HCT116 (cell line): ENCODE measurements at regions not wholly inside any gene's neighbourhood (a gene's known extent, or its start where the extent isn't known, plus 50 kb on each side); places are given as distances from the start of the nearest gene placed in this dataset.

Experiments used
- ATAC-seq: fragments of 200-7000 bp; cut with Tn5 transposase; 2 replicates; pipeline ENCODE4 v1.9.1; 2020; ENCODE audit warnings: mild to moderate bottlenecking, moderate library complexity
- BruUV-seq: library from RNA; stranded (reverse); fragments of 400-500 nt; replicated peaks from 2 replicates; lab custom pipeline; 2021; lab: Mats Ljungman, UMichigan
- CTCF ChIA-PET: fragments of 300-600 bp; sonication (Branson Sonifier 250); formaldehyde crosslinking; loops from one replicate; lab custom pipeline; 2021; ENCODE audit warnings: antibody characterized with exemption; lab: Charles Lee
- POLR2A ChIA-PET: fragments of 300-600, 350-600 bp; sonication (Branson Sonifier 250); formaldehyde crosslinking; loops from one replicate; lab custom pipeline; 2021; ENCODE audit warnings: antibody characterized with exemption; lab: Charles Lee
- RAD21 ChIA-PET, 2 experiments: fragments of 300-600 bp; sonication (Branson Sonifier 250); formaldehyde crosslinking; loops; one replicate each; lab custom pipeline; 2023; ENCODE audit warnings: low total read pairs in 2 of 2; ENCODE audit not compliant: uncharacterized antibody in 2 of 2, unreplicated experiment in 2 of 2, low non-redundant PET in 1 of 2; lab: Charles Lee
- DNase-seq: peaks from one replicate; pipeline ENCODE4 v3.0.0-alpha.2; 2010; ENCODE audit warnings: low read depth, low spot score
- H2AFZ ChIP-seq: fragments of 200-600 bp; shearing (Covaris generic), sonication (generic); 2 replicates; pipeline ENCODE4 v1.6.1; 2017; ENCODE audit warnings: low read depth, mixed run types, mixed read lengths, antibody characterized with exemption, low read length; ENCODE audit not compliant: poor library complexity, severe bottlenecking
- H3K27ac ChIP-seq: 2 replicates; pipeline ENCODE4 v1.5.1; 2012; ENCODE audit warnings: low read depth, low read length
- H3K27me3 ChIP-seq: fragments of 200-600 bp; sonication (generic); 2 replicates; pipeline ENCODE4 v1.6.1; 2016; ENCODE audit warnings: mixed run types, low read length, mixed read lengths; ENCODE audit not compliant: insufficient read depth
- H3K36me3 ChIP-seq, 2 experiments: fragments of 200-500 bp in 1 of 2; fragments of 200-600 bp in 1 of 2; sonication (Bioruptor generic) in 1 of 2; sonication (generic) in 1 of 2; 2 replicates each; pipeline versions ENCODE4 v1.5.1 to v1.6.1; 2014 to 2016; ENCODE audit warnings: low read length in 2 of 2, inconsistent platforms in 1 of 2, mixed read lengths in 1 of 2, mixed run types in 1 of 2; ENCODE audit not compliant: insufficient read depth in 2 of 2, control insufficient read depth in 1 of 2
- H3K4me1 ChIP-seq, 2 experiments: fragments of 200-600 bp in 1 of 2; sonication (generic) in 1 of 2; 2 replicates each; pipeline versions ENCODE4 v1.5.1 to v1.6.1; 2012 to 2017; ENCODE audit warnings: low read length in 2 of 2, inconsistent platforms in 1 of 2, mild to moderate bottlenecking in 1 of 2, mixed read lengths in 1 of 2, mixed run types in 1 of 2, moderate library complexity in 1 of 2; ENCODE audit not compliant: insufficient read depth in 2 of 2, control insufficient read depth in 1 of 2
- H3K4me2 ChIP-seq: fragments of 200-600 bp; sonication (generic); 2 replicates; pipeline ENCODE4 v1.6.1; 2017; ENCODE audit warnings: mixed run types, low read length, mixed read lengths
- H3K4me3 ChIP-seq, 2 experiments: fragments of 200-600 bp in 1 of 2; sonication (generic) in 1 of 2; replicated peaks in 1 of 2; 2 replicates each; pipeline ENCODE4 v1.5.1; 2011 to 2016; ENCODE audit warnings: low read length in 2 of 2, control low read depth in 1 of 2, low read depth in 1 of 2, mild to moderate bottlenecking in 1 of 2, mixed read lengths in 1 of 2, mixed run types in 1 of 2
- H3K79me2 ChIP-seq: fragments of 200-600 bp; sonication (generic); 2 replicates; pipeline ENCODE4 v1.6.1; 2017; ENCODE audit warnings: mild to moderate bottlenecking, mixed run types, low read length, moderate library complexity, mixed read lengths; ENCODE audit not compliant: insufficient read depth
- H3K9ac ChIP-seq: fragments of 200-600 bp; sonication (generic); 2 replicates; pipeline ENCODE4 v1.6.1; 2016; ENCODE audit warnings: low read length, mixed read lengths
- H3K9me2 ChIP-seq: fragments of 200-600 bp; sonication (generic), shearing (Covaris generic); 2 replicates; pipeline ENCODE4 v1.6.1; 2017; ENCODE audit warnings: mixed run types, mild to moderate bottlenecking, moderate library complexity; ENCODE audit not compliant: insufficient read depth
- H3K9me3 ChIP-seq, 2 experiments: fragments of 200-500 bp in 1 of 2; fragments of 200-600 bp in 1 of 2; sonication (Bioruptor generic) in 1 of 2; sonication (generic) in 1 of 2; 2 replicates each; pipeline ENCODE4 v1.6.1; 2014 to 2017; ENCODE audit warnings: low read length in 2 of 2, mixed read lengths in 2 of 2, inconsistent platforms in 1 of 2, low read depth in 1 of 2, mild to moderate bottlenecking in 1 of 2, mixed run types in 1 of 2, moderate library complexity in 1 of 2; ENCODE audit not compliant: control insufficient read depth in 1 of 2, insufficient read depth in 1 of 2
- H4K20me1 ChIP-seq: fragments of 200-600 bp; sonication (generic), shearing (Covaris generic); 2 replicates; pipeline ENCODE4 v1.6.1; 2017; ENCODE audit warnings: mixed run types, mild to moderate bottlenecking, moderate library complexity; ENCODE audit not compliant: insufficient read depth
- CBX3 ChIP-seq: IDR thresholded peaks from 2 replicates; pipeline ENCODE4 v1.6.1; 2012; ENCODE audit warnings: low read depth
- EGR1 ChIP-seq: IDR thresholded peaks from 2 replicates; pipeline ENCODE4 v1.6.1; 2012; ENCODE audit warnings: low read depth
- ELF1 ChIP-seq: IDR thresholded peaks from 2 replicates; pipeline ENCODE4 v1.6.1; 2012; ENCODE audit warnings: low read depth, borderline replicate concordance
- EZH2 ChIP-seq: fragments of 200-600 bp; sonication (generic); IDR thresholded peaks from 2 replicates; pipeline ENCODE4 v1.6.1; 2017; ENCODE audit warnings: antibody characterized with exemption, mixed run types
- FOSL1 ChIP-seq: IDR thresholded peaks from 2 replicates; pipeline ENCODE4 v1.6.1; 2012; ENCODE audit warnings: low read depth
- MAX ChIP-seq: IDR thresholded peaks from 2 replicates; pipeline ENCODE4 v1.6.1; 2012
- REST ChIP-seq: IDR thresholded peaks from 2 replicates; pipeline ENCODE4 v1.6.1; 2012; ENCODE audit warnings: low read depth
- SP1 ChIP-seq: IDR thresholded peaks from 2 replicates; pipeline ENCODE4 v1.6.1; 2012; ENCODE audit warnings: low read depth
- YY1 ChIP-seq: IDR thresholded peaks from 2 replicates; pipeline ENCODE4 v1.6.1; 2011; ENCODE audit warnings: low read length, low read depth, moderate library complexity, mild to moderate bottlenecking; ENCODE audit not compliant: insufficient replicate concordance; ENCODE audit errors: extremely low read depth
- intact Hi-C: fragments of 100-400 bp; cut with micrococcal nuclease; formaldehyde crosslinking; loops from 2 replicates; pipeline ENCODE4 v1.10.0; 2022

GRCh38 chr3:101074518-101074917 lies 81.3 kb upstream of the ABI3BP start:
- H3K27ac ChIP-seq, result no peak overlapping the region
- POLR2A ChIA-PET, result no interaction called here
- ATAC-seq (no peak), DNase-seq (no peak)
- no peak overlapping the region for H2AFZ ChIP-seq
- no peak overlapping the region for H3K9ac ChIP-seq
- no peak overlapping the region for H3K4me2 ChIP-seq
- H3K36me3 ChIP-seq, result no peaks in the 10 kb centered on the region
- TF ChIP-seq FOSL1 (no peak), SP1 (no peak), CBX3 (no peak), ELF1 (no peak), EZH2 (no peak), YY1 (no peak), MAX (no peak), EGR1 (no peak), REST (no peak)
- TF ChIP-seq, all 23 proteins: peak for 0
- Histone ChIP-seq H3K4me1 (peaks cover 0 to 11% of the 10 kb centered on the region in 2 experiments; a peak in 1 of 4 replicates), H3K27me3 (no peaks in the 10 kb centered on the region), H3K9me3 (no peaks in the 10 kb centered on the region), H3K79me2 (no peaks in the 10 kb centered on the region), H3K9me2 (no peaks in the 10 kb centered on the region), H3K4me3 (no peak overlapping the region), H4K20me1 (no peaks in the 10 kb centered on the region)
- RAD21 ChIA-PET, result no interaction called here
- intact Hi-C loops, result loop anchor here (5.0 kb wide), 2 partner anchors 207 to 308 kb away; no protein-coding TSS in a partner anchor
- CTCF ChIA-PET, result no interaction called here
- BruUV-seq, result no TSS peak
